H1 (cell line): ENCODE measurements at regions not wholly inside any gene's neighbourhood (a gene's known extent, or its start where the extent isn't known, plus 50 kb on each side); places are given as distances from the start of the nearest gene placed in this dataset.

Source experiments
- CTCF ChIA-PET: fragments of 300-600 bp; sonication (Branson Sonifier 250); formaldehyde crosslinking; loops from one replicate; lab custom pipeline; 2021; ENCODE audit not compliant: partially characterized antibody; lab: Charles Lee
- POLR2A ChIA-PET: fragments of 300-600 bp; sonication (Branson Sonifier 250); formaldehyde crosslinking; loops from one replicate; lab custom pipeline; 2021; ENCODE audit warnings: inconsistent platforms; ENCODE audit not compliant: partially characterized antibody; lab: Charles Lee
- DNase-seq, 2 experiments: peaks; one replicate each; pipeline versions ENCODE4 v3.0.0 to v3.0.0-alpha.2; 2010 to 2022; ENCODE audit warnings: low spot score in 2 of 2, low read depth in 1 of 2, mixed read lengths in 1 of 2
- FAIRE-seq: peaks from 2 replicates; lab custom pipeline; 2011; peaks lifted over from hg19 to GRCh38; lab: Jason Lieb, UNC
- H2AFZ ChIP-seq: 2 replicates; pipeline ENCODE4 v1.8.1; 2012; ENCODE audit warnings: low read length, inconsistent platforms
- H2AK5ac ChIP-seq: 2 replicates; pipeline ENCODE4 v1.6.1; 2013; ENCODE audit warnings: low read depth, low read length
- H2BK120ac ChIP-seq: replicated peaks from 2 replicates; pipeline ENCODE3; 2013; ENCODE audit warnings: low read depth, low read length, inconsistent platforms
- H2BK12ac ChIP-seq: 2 replicates; pipeline ENCODE4 v1.6.1; 2013; ENCODE audit warnings: low read depth, low read length
- H2BK15ac ChIP-seq: 2 replicates; pipeline ENCODE4 v1.6.1; 2013; ENCODE audit warnings: low read length
- H2BK20ac ChIP-seq: 2 replicates; pipeline ENCODE4 v1.6.1; 2013; ENCODE audit warnings: low read length
- H2BK5ac ChIP-seq: 2 replicates; pipeline ENCODE4 v1.6.1; 2013; ENCODE audit warnings: low read depth, low read length
- H3K14ac ChIP-seq: 2 replicates; pipeline ENCODE4 v1.6.1; 2013; ENCODE audit warnings: inconsistent platforms; ENCODE audit not compliant: insufficient read length
- H3K18ac ChIP-seq: 2 replicates; pipeline ENCODE4 v1.6.1; 2013; ENCODE audit warnings: low read length; ENCODE audit errors: extremely low read depth
- H3K23ac ChIP-seq: 2 replicates; pipeline ENCODE4 v1.6.1; 2013; ENCODE audit warnings: inconsistent platforms; ENCODE audit not compliant: insufficient read length
- H3K23me2 ChIP-seq: 2 replicates; pipeline ENCODE4 v1.6.1; 2013; ENCODE audit warnings: low read depth, low read length
- H3K27ac ChIP-seq: 2 replicates; pipeline ENCODE4 v1.6.1; 2011; ENCODE audit warnings: low read depth, low read length, inconsistent platforms
- H3K27me3 ChIP-seq, 4 experiments: replicated peaks in 1 of 4; 1 replicate in 1 of 4; 2 replicates in 3 of 4; pipeline versions ENCODE4 v1.6.1 to v1.8.1; 2011 to 2013; ENCODE audit warnings: low read length in 3 of 4, mild to moderate bottlenecking in 3 of 4, inconsistent platforms in 2 of 4, mixed read lengths in 2 of 4, moderate library complexity in 1 of 4; ENCODE audit not compliant: control insufficient read depth in 3 of 4, insufficient read depth in 3 of 4; ENCODE audit errors: extremely low read depth in 1 of 4
- H3K36me3 ChIP-seq, 4 experiments: 2 replicates each; pipeline versions ENCODE4 v1.6.1 to v1.8.1; 2011 to 2013; ENCODE audit warnings: mild to moderate bottlenecking in 4 of 4, low read length in 3 of 4, moderate library complexity in 2 of 4, control low read depth in 1 of 4, inconsistent platforms in 1 of 4; ENCODE audit not compliant: insufficient read depth in 4 of 4, control insufficient read depth in 2 of 4
- H3K4ac ChIP-seq: replicated peaks from 2 replicates; pipeline ENCODE3; 2013; ENCODE audit warnings: low read length, low read depth, mixed read lengths, inconsistent platforms; ENCODE audit not compliant: insufficient read length
- H3K4me1 ChIP-seq, 4 experiments: replicated peaks in 1 of 4; 1 replicate in 1 of 4; 2 replicates in 3 of 4; pipeline versions ENCODE4 v1.6.1 to v1.8.1; 2011 to 2013; ENCODE audit warnings: low read length in 3 of 4, inconsistent platforms in 2 of 4, mixed read lengths in 1 of 4; ENCODE audit not compliant: insufficient read depth in 4 of 4, control insufficient read depth in 3 of 4
- H3K4me2 ChIP-seq, 2 experiments: 2 replicates each; pipeline versions ENCODE4 v1.6.1 to v1.8.1; 2011 to 2013; ENCODE audit warnings: low read depth in 2 of 2, low read length in 2 of 2, control low read depth in 1 of 2, inconsistent platforms in 1 of 2, mild to moderate bottlenecking in 1 of 2; ENCODE audit not compliant: insufficient read depth in 1 of 2
- H3K4me3 ChIP-seq, 4 experiments: fragments of 200-600, 300-600 bp in 1 of 4; sonication (generic), shearing (Covaris generic), sonication (Bioruptor Twin) in 1 of 4; 2 replicates each; pipeline versions ENCODE4 v1.5.1 to v1.8.1; 2011 to 2016; ENCODE audit warnings: low read length in 4 of 4, low read depth in 3 of 4, control low read depth in 2 of 4, inconsistent platforms in 2 of 4, mild to moderate bottlenecking in 2 of 4, mixed read lengths in 1 of 4, moderate library complexity in 1 of 4; ENCODE audit not compliant: insufficient read depth in 2 of 4; ENCODE audit errors: extremely low read depth in 1 of 4
- H3K56ac ChIP-seq: replicated peaks from 2 replicates; pipeline ENCODE3; 2013; ENCODE audit warnings: low read depth, mild to moderate bottlenecking, mixed read lengths, low read length, inconsistent platforms; ENCODE audit not compliant: insufficient read length
- H3K79me1 ChIP-seq: 2 replicates; pipeline ENCODE4 v1.6.1; 2013; ENCODE audit warnings: low read depth, low read length, control low read depth
- H3K79me2 ChIP-seq, 2 experiments: 2 replicates each; pipeline versions ENCODE4 v1.6.1 to v1.8.1; 2012 to 2013; ENCODE audit warnings: low read length in 2 of 2, mild to moderate bottlenecking in 2 of 2, inconsistent platforms in 1 of 2; ENCODE audit not compliant: insufficient read depth in 2 of 2, control insufficient read depth in 1 of 2
- H3K9ac ChIP-seq, 4 experiments: replicated peaks in 1 of 4; 1 replicate in 1 of 4; 2 replicates in 3 of 4; pipeline versions ENCODE4 v1.6.1 to v1.8.1; 2011 to 2013; ENCODE audit warnings: low read depth in 3 of 4, low read length in 3 of 4, control low read depth in 2 of 4, mild to moderate bottlenecking in 2 of 4, moderate library complexity in 2 of 4, inconsistent platforms in 1 of 4; ENCODE audit errors: extremely low read depth in 1 of 4
- H3K9me3 ChIP-seq, 2 experiments: 2 replicates each; pipeline versions ENCODE4 v1.6.1 to v1.8.1; 2012 to 2013; ENCODE audit warnings: mild to moderate bottlenecking in 2 of 2, moderate library complexity in 2 of 2, control low read depth in 1 of 2, inconsistent platforms in 1 of 2, low read depth in 1 of 2, low read length in 1 of 2, mixed read lengths in 1 of 2; ENCODE audit not compliant: insufficient read depth in 2 of 2
- H4K20me1 ChIP-seq, 2 experiments: replicated peaks in 1 of 2; 2 replicates each; pipeline versions ENCODE3 to v1.8.1; 2011 to 2013; ENCODE audit warnings: inconsistent platforms in 2 of 2, low read length in 2 of 2, mild to moderate bottlenecking in 1 of 2; ENCODE audit not compliant: insufficient read depth in 2 of 2, control insufficient read depth in 1 of 2
- H4K5ac ChIP-seq: 2 replicates; pipeline ENCODE4 v1.6.1; 2013; ENCODE audit warnings: low read length, low read depth, mixed read lengths, inconsistent platforms; ENCODE audit not compliant: insufficient read length
- H4K8ac ChIP-seq: 2 replicates; pipeline ENCODE4 v1.8.0; 2013; ENCODE audit warnings: mild to moderate bottlenecking, moderate library complexity, low read length, inconsistent platforms; ENCODE audit not compliant: insufficient read depth; ENCODE audit errors: extremely low read depth
- H4K91ac ChIP-seq: replicated peaks from 2 replicates; pipeline ENCODE3; 2013; ENCODE audit warnings: low read length, mixed read lengths, inconsistent platforms; ENCODE audit not compliant: insufficient read length
- CEBPB ChIP-seq: IDR thresholded peaks from 2 replicates; pipeline ENCODE4 v1.6.1; 2012; ENCODE audit warnings: low read depth, low read length
- NANOG ChIP-seq: IDR thresholded peaks from 2 replicates; pipeline ENCODE4 v1.6.1; 2011; ENCODE audit warnings: low read length, low read depth, mild to moderate bottlenecking, inconsistent platforms; ENCODE audit not compliant: insufficient read depth, poor library complexity, severe bottlenecking
- RBBP5 ChIP-seq: IDR thresholded peaks from 2 replicates; pipeline ENCODE4 v1.7.1; 2012; ENCODE audit warnings: low read depth, mild to moderate bottlenecking, inconsistent platforms, low read length, moderate library complexity, borderline replicate concordance
- WGBS, 2 experiments: shearing (Covaris generic) in 1 of 2; methylation state at CpG; one replicate each; pipeline versions ENCODE4 v1.1.6 to v1.1.7; 2013 to 2015; ENCODE audit warnings: low lambda C conversion rate in 2 of 2, mixed read lengths in 2 of 2, inconsistent platforms in 1 of 2, low coverage in 1 of 2, missing lambda C conversion rate in 1 of 2; ENCODE audit not compliant: insufficient replicate concordance in 2 of 2, insufficient coverage in 1 of 2, insufficient read length in 1 of 2; ENCODE audit errors: extremely low coverage in 1 of 2, missing lambda C conversion rate in 1 of 2; 5-methylcytosine and 5-hydroxymethylcytosine counted together

DNA sequence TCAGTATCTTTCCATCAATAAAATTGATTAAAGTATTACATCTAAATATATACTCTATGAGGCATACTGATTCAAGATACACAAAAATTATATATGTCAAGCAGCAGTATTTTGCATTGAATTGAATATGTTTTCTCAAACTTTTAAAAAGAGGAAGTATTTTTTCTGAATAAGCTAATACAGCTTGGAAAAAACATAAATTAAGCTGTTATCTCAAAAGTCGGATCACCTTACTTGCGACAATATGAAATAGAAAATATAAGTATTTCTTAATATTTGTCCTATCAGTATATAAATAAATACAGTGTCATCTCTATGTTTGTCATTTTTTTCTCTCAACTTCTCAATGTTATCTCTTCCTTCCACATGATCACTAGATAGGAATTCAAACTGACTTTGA, 139.3 kb downstream of the MBL2 start:
- Histone ChIP-seq H3K4me2 (no peak overlapping the region), H3K79me2 (no peaks in the 10 kb centered on the region), H2AK5ac (no peak overlapping the region), H4K5ac (no peak overlapping the region), H4K8ac (no peak overlapping the region), H3K4ac (no peak overlapping the region), H2BK120ac (no peak overlapping the region), H3K18ac (no peak overlapping the region), H2BK15ac (no peak overlapping the region), H2BK12ac (no peak overlapping the region), H3K23me2 (no peaks in the 10 kb centered on the region), H3K56ac (no peak overlapping the region), H3K14ac (no peak overlapping the region), H3K27ac (no peak overlapping the region), H2BK20ac (no peak overlapping the region), H3K9me3 (no peaks in the 10 kb centered on the region), H3K79me1 (no peaks in the 10 kb centered on the region), H4K91ac (no peak overlapping the region), H3K36me3 (no peaks in the 10 kb centered on the region), H2BK5ac (no peak overlapping the region), H3K9ac (no peak overlapping the region), H2AFZ (no peak overlapping the region), H4K20me1 (no peaks in the 10 kb centered on the region), H3K4me1 (peaks cover 0 to 4% (median 0%) of the 10 kb centered on the region in 4 experiments; a peak in 1 of 7 replicates), H3K4me3 (no peak overlapping the region), H3K27me3 (no peaks in the 10 kb centered on the region), H3K23ac (no peak overlapping the region)
- CTCF ChIA-PET: interaction anchor here (2.8 kb wide), 1 partner anchor 11 kb away, joined by 13 read pairs; no protein-coding TSS in a partner anchor
- 92% methylated on average over 2 of the region's 2 CpGs; no CpG with 5 or more reads in 1 of the 2 experiments for WGBS, 2 experiments
- FAIRE-seq (no peak), DNase-seq (no peak)
- TF ChIP-seq NANOG (no peak), RBBP5 (no peak), CEBPB (no peak)
- POLR2A ChIA-PET: no interaction called here
